NOMO-1 treated with DMSO at 0.1 percent for 48 hours (cell line): ENCODE measurements at regions not wholly inside any gene's neighbourhood (a gene's known extent, or its start where the extent isn't known, plus 50 kb on each side); places are given as distances from the start of the nearest gene placed in this dataset.
A peak's percentile ranks its signal among the peaks of the same experiment; 100 is the strongest.
"Not testable (repeated sequence)": the region's sequence is repeated elsewhere in the genome, so short reads cannot be mapped to it uniquely, and the experiment has no call there.

ENCODE experiments used
- DNase-seq: peaks from one replicate; lab custom pipeline; 2025; ENCODE audit not compliant: unreplicated experiment; lab: John Stamatoyannopoulos, UW

GRCh38 chr7:136134503-136134902 is 157.3 kb upstream of the MTPN start:
- no peak for DNase-seq

- no peak for DNase-seq
These were observed 156.4 kb upstream of the MTPN start for GRCh38 chr7:136133551-136133950.

- no peak for DNase-seq
These were observed 154.1 kb upstream of the MTPN start for GRCh38 chr7:136131304-136131630.

- no peak for DNase-seq
These were observed 153.5 kb upstream of the MTPN start for GRCh38 chr7:136130511-136131303.

- DNase-seq = no peak
These were observed 150.9 kb upstream of the MTPN start for GRCh38 chr7:136128050-136128449.

GRCh38 chr7:136123352-136123751 is 146.2 kb upstream of the MTPN start:
- DNase-seq = no peak

- DNase-seq = no peak
These were observed 144.9 kb upstream of the MTPN start for GRCh38 chr7:136122026-136122425.

- DNase-seq = no peak
These were observed 140.4 kb upstream of the MTPN start for GRCh38 chr7:136117539-136117938.

GRCh38 chr7:136116186-136116585 is 139.0 kb upstream of the MTPN start:
- no peak for DNase-seq

- peak; percentile 1 for DNase-seq
These were observed 138.0 kb upstream of the MTPN start for GRCh38 chr7:136114966-136115762.

GRCh38 chr7:136114467-136114866 is 137.3 kb upstream of the MTPN start:
- not testable (repeated sequence) for DNase-seq

- DNase-seq = not testable (repeated sequence)
These were observed 131.9 kb upstream of the MTPN start for GRCh38 chr7:136109037-136109436.

GRCh38 chr7:136105191-136105590 is 128.0 kb upstream of the MTPN start:
- DNase-seq = no peak

GRCh38 chr7:136104269-136104603 is 127.1 kb upstream of the MTPN start:
- DNase-seq = peak; percentile 17

- DNase-seq = no peak
These were observed 126.5 kb upstream of the MTPN start for GRCh38 chr7:136103545-136104268.

- DNase-seq = no peak
These were observed 125.7 kb upstream of the MTPN start for GRCh38 chr7:136102881-136103280.

GRCh38 chr7:136092714-136093113 is 115.6 kb upstream of the MTPN start:
- DNase-seq = not testable (repeated sequence)

GRCh38 chr7:136087881-136088280 is 110.7 kb upstream of the MTPN start:
- no peak for DNase-seq

- DNase-seq = peak; percentile 1
These were observed 109.6 kb upstream of the MTPN start for GRCh38 chr7:136086712-136087111.

- no peak for DNase-seq
These were observed 102.8 kb upstream of the MTPN start for GRCh38 chr7:136079934-136080333.

GRCh38 chr7:136079478-136079892 is 102.3 kb upstream of the MTPN start:
- no peak for DNase-seq

- DNase-seq = no peak
These were observed 101.9 kb upstream of the MTPN start for GRCh38 chr7:136079066-136079465.
